Pancreas (tissue), 10 donors: ENCODE measurements at regions not wholly inside any gene's neighbourhood (a gene's known extent, or its start where the extent isn't known, plus 50 kb on each side); places are given as distances from the start of the nearest gene placed in this dataset.

Source experiments
- ATAC-seq, 4 donors: fragments of 200-7000 bp; cut with Tn5 transposase; one replicate each; pipeline versions ENCODE4 v1.8.0 to v1.9.1; 2020; ENCODE audit warnings: mild to moderate bottlenecking in 4 of 4, moderate library complexity in 4 of 4
- DNase-seq, 6 donors: peaks; one replicate each; pipeline ENCODE4 v3.0.0-alpha.2; 2020
- FAIRE-seq: peaks from 2 replicates; lab custom pipeline; 2012; peaks lifted over from hg19 to GRCh38; lab: Jason Lieb, UNC
- H3K27ac ChIP-seq, 4 donors: fragments of 200-600 bp; sonication (generic); 1 replicate in 3 of 4; 2 replicates in 1 of 4; pipeline versions ENCODE4 v1.5.0 to v1.8.0; 2020
- H3K27me3 ChIP-seq, 4 donors: fragments of 200-600 bp; one replicate each; pipeline ENCODE4 v1.8.0; 2021
- H3K36me3 ChIP-seq, 3 donors: fragments of 200-600 bp; sonication (generic) in 1 of 3; one replicate each; pipeline versions ENCODE4 v1.5.0 to v1.8.0; 2020 to 2021
- H3K4me1 ChIP-seq, 3 donors: fragments of 200-600 bp; one replicate each; pipeline ENCODE4 v1.8.0; 2021
- H3K4me3 ChIP-seq, 4 donors: fragments of 200-600 bp; sonication (generic) in 2 of 4; one replicate each; pipeline versions ENCODE4 v1.5.0 to v1.8.0; 2020 to 2021
- H3K9me3 ChIP-seq, 4 donors: fragments of 200-600 bp; one replicate each; pipeline ENCODE4 v1.8.0; 2021
- CTCF ChIP-seq, 4 donors: fragments of 200-600 bp; sonication (generic) in 3 of 4; IDR thresholded peaks; one replicate each; pipeline versions ENCODE4 v1.5.0 to v1.8.0; 2021; ENCODE audit warnings: antibody characterized with exemption in 4 of 4
- WGBS, 2 donors: extraction: QIAGEN DNeasy Blood & Tissue Kit; methylation state at CpG; one replicate each; pipeline ENCODE4 v1.1.7; 2013; 5-methylcytosine and 5-hydroxymethylcytosine counted together
- intact Hi-C, 3 donors: fragments of 100-400 bp; cut with DNase I; formaldehyde crosslinking; loops; one replicate each; pipeline versions ENCODE4 v1.11.1 to v1.14.2; 2022
- donor health status: healthy with polysubstance abuse.
- donor health status: DM: no; HTN: no; CAD: no; lungs with moderate emphysema.
- donor health status: DM: no; HTN: no; CAD: no.
- donor health status: control.
- donor health status: control.
- donor health status: Bipolar disorder and iron deficiency.
- donor health status: DM: yes; HTN: yes; CAD: no.
- donor health status: DM: no; HTN: no; CAD: no.
- donor health status: DM: no; HTN: no; CAD: no.
- donor health status: DM: yes; HTN: yes; CAD: no.

DNA sequence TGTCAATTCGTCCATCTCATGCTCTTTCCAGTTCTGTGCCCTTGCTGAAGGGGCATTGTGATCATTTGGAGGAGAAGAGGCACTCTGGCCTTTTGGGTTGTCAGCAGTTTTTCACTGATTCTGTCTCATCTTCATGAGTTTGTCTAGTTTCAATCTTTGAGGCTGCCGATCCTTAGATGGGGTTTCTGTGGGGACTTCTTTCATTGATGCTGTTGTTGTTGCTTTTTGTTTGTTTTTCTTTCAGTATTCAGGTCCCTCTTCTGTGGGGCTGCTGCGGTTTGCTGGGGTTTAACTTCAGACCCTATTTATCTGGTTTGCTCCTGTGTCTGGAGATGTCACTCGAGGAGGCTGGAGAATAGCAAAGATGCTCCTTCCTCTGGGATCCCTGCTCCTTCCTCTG lies 224.3 kb downstream of the JRKL start:
- DNase-seq, result no peak
- 56 to 60% methylated on average over 4 of the region's 4 CpGs for WGBS, 2 donors
- no peak for TF ChIP-seq CTCF (IDR thresholded peaks at IDR 0.05)
- intact Hi-C loops, result no loop called here
- Histone ChIP-seq H3K27me3 (no peaks in the 10 kb centered on the region), H3K9me3 (no peaks in the 10 kb centered on the region), H3K36me3 (no peaks in the 10 kb centered on the region), H3K27ac (no peak overlapping the region), H3K4me3 (no peak overlapping the region), H3K4me1 (no peaks in the 10 kb centered on the region)
- ATAC-seq, result no peak
- no peak for FAIRE-seq

GRCh38 chr11:96614846-96615245 lies 225.0 kb downstream of the JRKL start:
- no peak for TF ChIP-seq CTCF (IDR thresholded peaks at IDR 0.05)
- FAIRE-seq (no peak), DNase-seq (no peak), ATAC-seq (no peak)
- H3K4me1 ChIP-seq, result no peaks in the 10 kb centered on the region
- no peak overlapping the region for H3K4me3 ChIP-seq
- no peaks in the 10 kb centered on the region for H3K27me3 ChIP-seq
- H3K36me3 ChIP-seq, result no peaks in the 10 kb centered on the region
- H3K27ac ChIP-seq, result no peak overlapping the region
- no peaks in the 10 kb centered on the region for H3K9me3 ChIP-seq
- intact Hi-C loops, result no loop called here
- 48 to 58% methylated on average over 4 of the region's 4 CpGs for WGBS, 2 donors

DNA sequence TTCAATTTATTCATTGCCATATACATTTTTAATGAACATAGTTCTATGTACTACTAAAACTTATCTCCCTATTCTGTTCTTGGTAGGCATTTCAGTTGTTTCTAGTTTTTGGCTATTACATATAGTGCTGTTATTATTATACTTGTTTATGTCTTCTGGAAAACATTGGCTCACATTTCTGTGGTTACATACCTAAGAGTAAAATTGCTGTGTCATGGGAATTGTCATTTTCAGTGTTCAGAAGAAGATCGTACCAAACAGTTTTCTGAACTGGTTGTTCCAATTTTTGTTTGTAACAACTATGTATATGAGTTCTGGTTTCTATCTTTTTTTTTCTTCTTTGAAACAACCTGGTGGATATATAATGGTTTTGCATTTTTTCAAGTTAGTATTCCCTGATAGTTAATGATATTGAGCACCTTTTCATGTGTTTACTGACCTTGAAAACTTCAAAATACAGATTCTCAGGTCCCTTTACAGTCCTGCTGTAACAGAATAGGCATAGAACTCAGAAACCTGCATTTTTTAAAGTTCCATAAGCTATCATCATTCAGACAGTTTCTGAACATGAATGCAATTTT lies 230.7 kb downstream of the JRKL start:
- H3K27me3 ChIP-seq, result no peaks in the 10 kb centered on the region
- H3K4me3 ChIP-seq, result no peak overlapping the region
- no peaks in the 10 kb centered on the region for H3K9me3 ChIP-seq
- DNase-seq (no peak), ATAC-seq (no peak), FAIRE-seq (no peak)
- H3K4me1 ChIP-seq, result peaks cover 0 to 4% (median 0%) of the 10 kb centered on the region in 3 donors
- intact Hi-C loops, result no loop called here
- H3K36me3 ChIP-seq, result no peaks in the 10 kb centered on the region
- whole genome bisulfite sequencing, 2 donors, result 49 to 64% methylated on average over 1 of the region's 1 CpG
- TF ChIP-seq CTCF (IDR thresholded peaks at IDR 0.05), result no peak
- no peak overlapping the region for H3K27ac ChIP-seq

GRCh38 chr11:96621161-96621560 lies 231.3 kb downstream of the JRKL start:
- Histone ChIP-seq H3K4me1 (peaks cover 0 to 4% (median 0%) of the 10 kb centered on the region in 3 donors), H3K9me3 (no peaks in the 10 kb centered on the region), H3K27me3 (no peaks in the 10 kb centered on the region), H3K36me3 (no peaks in the 10 kb centered on the region), H3K27ac (no peak overlapping the region), H3K4me3 (no peak overlapping the region)
- DNase-seq, result no peak
- no peak for TF ChIP-seq CTCF (IDR thresholded peaks at IDR 0.05)
- no peak for FAIRE-seq
- intact Hi-C loops, result no loop called here
- 77 to 78% methylated on average over 1 of the region's 1 CpG for WGBS, 2 donors
- no peak for ATAC-seq

DNA sequence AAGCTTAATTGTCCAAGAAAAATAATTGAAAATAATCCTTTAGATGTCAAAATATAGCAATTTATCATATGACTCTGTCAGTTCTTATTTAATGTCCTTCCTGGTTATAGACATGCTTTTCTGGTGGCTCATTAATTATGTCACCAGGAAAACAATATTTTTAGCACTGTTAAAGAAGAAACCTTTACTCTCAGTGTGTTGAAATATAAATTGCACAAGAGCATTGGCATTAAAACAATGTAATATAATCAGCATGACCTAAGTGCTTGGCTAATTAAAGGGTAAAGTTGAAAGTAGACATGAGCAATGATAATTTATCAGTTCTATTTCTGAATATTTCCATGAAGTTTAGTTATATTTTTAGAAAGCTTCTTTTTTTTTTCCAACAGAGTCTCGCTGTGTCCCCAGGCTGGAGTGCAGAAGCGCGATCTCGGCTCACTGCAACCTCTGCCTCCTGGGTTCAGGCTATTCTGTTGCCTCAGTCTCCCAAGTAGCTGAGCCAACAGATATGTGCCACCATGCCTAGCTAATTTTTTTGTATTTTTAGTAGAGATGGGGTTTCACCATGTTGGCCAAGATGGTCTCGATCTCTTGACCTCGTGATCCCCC lies 232.3 kb downstream of the JRKL start:
- no peaks in the 10 kb centered on the region for H3K9me3 ChIP-seq
- no peak for FAIRE-seq
- H3K27me3 ChIP-seq, result no peaks in the 10 kb centered on the region
- H3K4me3 ChIP-seq, result no peak overlapping the region
- WGBS, 2 donors, result 70 to 80% methylated on average over 6 of the region's 6 CpGs
- peak in 3 of 4 donors; percentile 40 to 71 (median 69) for ATAC-seq
- DNase-seq, result no peak
- intact Hi-C loops, result no loop called here
- H3K36me3 ChIP-seq, result no peaks in the 10 kb centered on the region
- TF ChIP-seq CTCF (IDR thresholded peaks at IDR 0.05), result no peak
- H3K27ac ChIP-seq, result no peak overlapping the region
- peaks cover 0 to 4% (median 0%) of the 10 kb centered on the region in 3 donors for H3K4me1 ChIP-seq
